GM04503 (cell line): ENCODE measurements at regions not wholly inside any gene's neighbourhood (a gene's known extent, or its start where the extent isn't known, plus 50 kb on each side); places are given as distances from the start of the nearest gene placed in this dataset.
"Not testable (repeated sequence)": the region's sequence is repeated elsewhere in the genome, so short reads cannot be mapped to it uniquely, and the experiment has no call there.

Source experiments
- DNase-seq: peaks from one replicate; pipeline ENCODE4 v3.0.0-alpha.2; 2012; ENCODE audit warnings: low read depth

GRCh38 chr17:53058031-53058430 lies 764.7 kb upstream of the KIF2B start:
- DNase-seq = no peak

DNA sequence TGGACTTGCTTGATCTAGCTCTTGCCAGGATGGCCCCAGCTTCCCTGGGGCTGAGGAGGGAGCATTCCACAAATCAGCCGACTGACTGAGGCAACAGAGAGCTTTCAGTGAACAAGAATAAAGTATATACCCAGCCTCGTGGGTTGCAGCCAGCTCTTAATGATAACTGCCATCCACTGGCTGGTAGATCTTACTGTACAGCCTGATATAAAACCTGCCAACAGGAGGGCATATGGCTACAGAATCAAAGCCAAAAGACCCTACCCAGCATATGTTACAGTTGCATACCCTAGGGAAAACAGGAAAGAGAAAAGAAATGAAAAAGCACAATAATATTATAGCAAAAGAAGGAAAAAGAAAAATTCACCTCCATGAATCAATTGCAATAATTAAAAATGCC lies 775.9 kb upstream of the KIF2B start:
- no peak for DNase-seq

DNA sequence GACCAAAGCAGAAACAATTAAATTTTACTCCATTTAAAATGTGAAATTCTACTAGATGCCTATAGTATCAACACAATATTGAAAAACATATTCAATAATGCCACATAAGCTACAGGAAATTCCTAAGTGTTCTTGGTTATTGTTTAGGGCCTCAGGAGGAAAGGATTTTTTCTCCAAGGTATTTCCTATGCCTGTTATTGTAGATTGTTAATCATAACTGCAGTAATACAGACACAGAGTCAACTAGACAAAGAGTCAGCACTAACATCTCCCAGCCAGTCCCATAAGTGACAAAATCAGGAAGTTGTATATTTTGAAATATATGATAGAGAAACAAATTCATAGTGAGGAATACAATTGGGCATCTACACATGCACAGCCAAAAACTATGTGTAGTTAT lies 782.7 kb upstream of the KIF2B start:
- DNase-seq = no peak

DNA sequence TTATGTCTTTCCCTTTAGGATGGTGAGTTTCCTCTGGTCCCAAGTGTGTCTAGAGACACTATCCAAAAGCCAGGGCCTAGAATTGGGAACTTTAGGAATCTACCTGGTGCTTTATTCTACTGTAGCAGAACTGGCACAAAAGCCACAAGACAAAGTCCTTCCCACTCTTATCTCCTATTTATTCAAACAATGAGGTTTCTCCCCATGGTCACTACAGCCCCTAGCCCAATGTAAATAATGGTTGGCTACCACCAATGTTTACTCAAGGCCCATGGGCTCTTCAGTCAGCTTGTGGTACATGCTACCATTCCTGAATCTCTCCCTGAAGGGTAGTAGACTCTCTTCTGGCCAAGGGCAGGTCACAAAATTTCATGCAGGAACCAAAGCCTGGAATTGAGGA lies 789.4 kb upstream of the KIF2B start:
- DNase-seq = no peak

- DNase-seq = no peak
These were observed 789.9 kb upstream of the KIF2B start for GRCh38 chr17:53032861-53033271.

GRCh38 chr17:53017227-53017626 lies 805.5 kb upstream of the KIF2B start:
- no peak for DNase-seq

- no peak for DNase-seq
These were observed 806.6 kb upstream of the KIF2B start for GRCh38 chr17:53016085-53016484.

DNA sequence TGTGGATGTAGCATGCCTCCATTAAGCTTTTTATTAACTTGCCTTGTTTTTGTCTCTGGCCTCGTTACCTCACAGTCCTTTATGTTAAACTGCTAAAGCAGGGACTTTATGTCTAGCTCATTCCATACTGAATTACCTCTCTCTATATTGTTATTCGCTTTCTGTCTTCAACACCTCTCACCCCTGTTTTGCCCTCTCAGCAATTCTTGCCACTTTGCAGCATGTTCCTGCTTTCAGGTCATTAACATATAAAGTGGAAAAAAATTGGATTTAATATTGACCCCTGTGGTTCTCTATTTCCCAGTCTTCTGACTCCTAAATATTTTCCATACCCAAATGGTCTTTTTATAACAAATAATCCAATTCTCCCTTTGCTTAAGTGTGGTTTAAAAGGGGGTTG lies 810.4 kb upstream of the KIF2B start:
- no peak for DNase-seq

- DNase-seq = no peak
These were observed 816.7 kb upstream of the KIF2B start for GRCh38 chr17:53006006-53006405.

DNA sequence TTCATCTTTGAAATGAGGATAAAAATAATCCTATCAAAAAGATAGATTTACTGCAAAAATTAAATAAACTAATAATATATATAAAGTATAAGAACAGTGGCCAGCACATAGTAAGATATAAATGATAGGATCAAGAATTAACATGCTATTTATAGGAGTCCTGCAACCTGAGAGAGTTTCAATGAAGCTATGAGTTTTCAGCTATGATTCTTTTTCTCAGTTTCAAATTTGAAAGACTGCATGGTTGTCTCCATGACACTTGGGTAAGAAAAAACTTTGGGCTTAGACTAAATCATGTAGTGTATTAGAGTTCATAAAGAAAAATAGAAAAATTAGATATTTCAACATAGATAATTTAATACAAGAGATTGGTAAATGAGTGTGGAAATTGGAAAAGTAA lies 817.8 kb upstream of the KIF2B start:
- DNase-seq = no peak

- no peak for DNase-seq
These were observed 826.8 kb upstream of the KIF2B start for GRCh38 chr17:52995881-52996280.

DNA sequence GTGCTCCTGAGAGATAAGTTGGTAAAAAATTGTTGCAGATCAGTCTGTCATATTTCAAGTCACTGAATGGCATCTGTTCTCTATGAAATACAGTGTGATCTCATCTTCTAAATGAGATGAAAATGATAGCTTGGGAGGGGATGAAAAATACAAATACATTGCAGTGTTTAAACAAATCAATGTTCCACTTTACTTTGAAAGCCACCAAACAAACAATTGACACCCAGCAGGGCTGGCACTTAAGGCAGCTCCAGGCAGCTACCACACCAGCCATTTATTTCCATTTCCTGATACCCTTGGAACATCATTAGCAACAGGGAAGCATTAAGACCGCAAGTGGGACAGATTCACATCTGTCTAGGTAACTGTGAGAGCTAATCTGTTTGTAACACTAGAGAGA lies 827.6 kb upstream of the KIF2B start:
- no peak for DNase-seq

GRCh38 chr17:52986056-52986662 lies 827.6 kb upstream of the CA10 start:
- no peak for DNase-seq

GRCh38 chr17:52982331-52982730 lies 823.8 kb upstream of the CA10 start:
- no peak for DNase-seq

DNA sequence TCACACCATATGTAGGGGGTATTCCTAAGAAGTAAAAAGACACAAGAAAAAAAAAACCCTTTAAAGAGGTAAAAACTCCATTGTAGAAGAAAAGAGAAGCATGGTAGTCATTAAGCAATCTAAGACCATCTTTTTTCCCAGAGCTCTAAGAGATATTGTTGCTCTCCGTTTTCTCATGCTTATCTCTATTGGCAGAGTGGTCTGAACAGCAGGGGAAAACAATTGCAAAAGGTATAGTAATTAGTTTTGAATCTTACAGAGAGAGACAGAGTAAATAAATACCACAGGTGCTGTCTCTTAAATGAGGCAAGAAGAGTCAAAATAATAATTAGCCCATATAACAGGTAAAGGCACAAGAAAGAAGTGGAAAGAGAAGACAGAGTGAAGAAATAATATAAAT lies 821.4 kb upstream of the CA10 start:
- DNase-seq = no peak

DNA sequence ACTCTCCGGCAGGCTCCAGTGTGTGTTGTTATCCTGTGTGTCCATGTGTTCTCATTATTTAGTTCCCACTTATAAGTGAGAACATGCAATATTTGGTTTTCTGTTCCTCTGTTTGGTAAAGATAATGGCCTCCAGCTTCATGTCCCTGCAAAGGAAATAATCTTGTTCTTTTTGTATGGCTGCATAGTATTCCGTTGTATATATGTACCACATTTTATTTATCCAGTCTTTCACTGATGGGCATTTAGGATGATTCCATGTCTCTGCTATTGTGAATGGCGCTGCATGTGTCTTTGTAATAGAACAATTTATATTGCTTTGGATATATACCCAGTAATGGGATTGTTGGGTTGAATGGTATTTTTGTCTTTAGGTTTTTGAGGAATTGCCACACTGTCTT lies 807.3 kb upstream of the CA10 start:
- no peak for DNase-seq

GRCh38 chr17:52961751-52962150 lies 803.2 kb upstream of the CA10 start:
- DNase-seq = not testable (repeated sequence)

GRCh38 chr17:52957411-52957810 lies 798.9 kb upstream of the CA10 start:
- no peak for DNase-seq

DNA sequence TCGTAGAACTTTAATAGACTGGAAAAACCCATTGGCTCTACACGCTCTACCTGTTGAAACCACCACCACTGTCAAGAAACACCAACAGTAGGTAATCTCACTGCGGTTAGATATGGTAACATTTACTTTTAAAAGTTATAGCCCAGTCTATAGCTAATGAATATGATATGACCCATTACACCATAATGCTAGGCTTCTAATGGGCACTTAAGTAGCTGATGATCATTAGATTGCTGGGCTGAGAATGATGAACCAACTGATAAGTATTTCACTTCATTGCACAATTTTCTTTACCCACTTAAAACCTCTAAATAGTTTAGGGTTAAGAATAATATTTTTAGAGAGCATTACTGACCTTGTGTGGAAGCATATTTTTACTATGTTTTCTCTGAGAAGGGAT lies 788.9 kb upstream of the CA10 start:
- no peak for DNase-seq

DNA sequence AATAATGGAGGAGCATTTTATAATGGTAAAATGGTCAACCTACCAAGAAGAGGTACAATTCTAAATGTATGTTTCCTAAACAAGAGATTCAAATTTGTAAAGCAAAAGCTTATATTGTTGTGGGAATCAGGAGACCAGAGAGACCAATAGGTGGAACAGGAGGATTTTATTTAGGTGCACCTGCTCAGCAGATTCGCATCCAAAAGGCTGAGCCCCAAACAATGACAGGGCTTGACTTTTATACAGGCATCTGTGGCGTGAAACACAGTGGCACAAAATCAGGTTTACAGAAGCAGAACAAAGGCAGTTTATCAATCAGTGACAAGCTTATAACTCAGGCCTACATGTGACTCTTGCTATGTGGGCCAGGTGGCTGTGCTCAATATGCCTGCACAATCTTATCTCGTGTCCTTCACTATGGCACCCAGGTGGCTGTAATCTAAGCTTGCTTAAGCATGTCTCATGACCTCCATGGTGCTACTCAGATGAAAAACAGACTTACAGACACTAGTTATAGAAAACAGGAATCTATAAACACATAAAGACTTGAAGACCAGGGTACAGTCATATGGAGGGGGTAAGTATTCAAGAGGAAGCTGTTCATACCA lies 780.2 kb upstream of the CA10 start:
- DNase-seq = no peak

DNA sequence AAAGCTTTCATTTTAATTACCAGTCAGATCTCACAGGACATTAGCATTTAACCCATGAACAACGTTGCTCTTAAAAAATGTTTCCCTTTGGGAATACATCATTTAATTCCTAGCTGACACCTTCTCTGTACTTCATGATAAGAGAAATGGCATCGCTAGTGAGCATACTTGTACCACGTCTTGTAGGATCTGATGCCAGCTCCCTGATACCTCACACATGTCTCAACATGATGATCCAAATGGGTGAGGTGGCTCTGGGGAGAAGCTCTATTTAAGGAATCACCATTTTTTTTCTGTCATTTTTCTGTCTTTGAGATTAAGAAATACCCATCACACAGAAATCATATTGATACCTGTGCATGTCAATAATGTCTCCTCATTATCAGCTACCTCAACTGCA lies 772.1 kb upstream of the CA10 start:
- DNase-seq = no peak

DNA sequence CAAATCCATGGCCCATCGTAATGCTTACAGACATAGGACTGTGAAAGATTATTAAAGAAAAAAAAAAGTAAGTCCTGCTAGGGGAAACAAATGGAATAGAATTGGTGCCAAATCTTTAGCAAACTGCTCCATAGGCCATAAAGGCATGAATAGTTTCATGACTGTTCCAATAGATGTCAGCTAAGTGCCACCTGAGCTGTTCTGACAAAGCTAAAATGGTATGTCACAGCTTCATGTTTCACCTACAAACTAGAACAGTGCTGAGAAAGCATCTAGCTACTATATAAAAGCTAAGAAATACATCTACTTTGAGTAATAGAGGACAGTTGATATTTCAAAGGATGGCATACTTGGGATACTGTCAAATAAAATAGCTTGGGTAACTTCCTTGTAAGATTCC lies 771.6 kb upstream of the CA10 start:
- no peak for DNase-seq

DNA sequence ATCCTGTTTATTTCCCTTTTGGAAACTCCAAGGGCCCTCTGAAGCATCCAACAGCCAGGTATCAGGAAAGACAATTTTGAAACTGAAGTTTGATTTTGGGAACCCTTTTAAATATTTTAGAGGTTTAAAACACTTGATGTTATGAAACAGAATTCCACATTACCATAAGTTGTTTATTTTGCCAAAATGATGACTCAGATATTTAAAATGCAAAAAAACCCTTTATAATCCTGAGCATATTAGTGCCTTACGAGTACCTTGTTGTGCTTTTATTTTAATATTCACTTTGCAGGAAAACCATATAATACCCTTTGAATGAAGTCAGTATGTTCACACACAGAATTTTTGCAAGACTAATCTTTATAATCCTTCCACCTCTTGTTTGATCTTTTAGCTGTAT lies 765.1 kb upstream of the CA10 start:
- no peak for DNase-seq

- DNase-seq = no peak
These were observed 740.7 kb upstream of the CA10 start for GRCh38 chr17:52899235-52899634.
